GM12891 (cell line): ENCODE measurements at regions not wholly inside any gene's neighbourhood (a gene's known extent, or its start where the extent isn't known, plus 50 kb on each side); places are given as distances from the start of the nearest gene placed in this dataset.

Experiments used
- DNase-seq: peaks from one replicate; pipeline ENCODE4 v3.0.0; 2011; ENCODE audit warnings: low spot score; ENCODE audit not compliant: insufficient read length
- FAIRE-seq: peaks from 2 replicates; lab custom pipeline; 2011; peaks lifted over from hg19 to GRCh38; lab: Jason Lieb, UNC
- PAX5 ChIP-seq: IDR thresholded peaks from 2 replicates; pipeline ENCODE4 v1.6.1; 2011; ENCODE audit warnings: low read length, moderate library complexity, mild to moderate bottlenecking; ENCODE audit not compliant: insufficient read depth, severe bottlenecking
- POLR2A ChIP-seq: IDR thresholded peaks from 2 replicates; pipeline ENCODE4 v1.6.1; 2011; ENCODE audit warnings: low read depth, low read length, control low read depth
- POLR2AphosphoS5 ChIP-seq: IDR thresholded peaks from 2 replicates; pipeline ENCODE4 v1.6.1; 2011; ENCODE audit warnings: low read depth, low read length, control low read depth
- POU2F2 ChIP-seq: IDR thresholded peaks from 2 replicates; pipeline ENCODE4 v1.6.1; 2011; ENCODE audit warnings: low read depth, mild to moderate bottlenecking, control low read depth, low read length, moderate library complexity
- SPI1 ChIP-seq: IDR thresholded peaks from 2 replicates; pipeline ENCODE4 v1.6.1; 2011; ENCODE audit warnings: low read depth, low read length, control low read depth
- TAF1 ChIP-seq: IDR thresholded peaks from 2 replicates; pipeline ENCODE4 v1.6.1; 2011; ENCODE audit warnings: low read depth, low read length, control low read depth

- TF ChIP-seq POLR2A (no peak), POLR2AphosphoS5 (no peak), SPI1 (no peak), PAX5 (no peak), POU2F2 (no peak), TAF1 (no peak)
- FAIRE-seq, result no peak
Measured at GRCh38 chr12:92528097-92528496, 174.7 kb upstream of the PLEKHG7 start.

GRCh38 chr12:92524489-92524888 lies 178.3 kb upstream of the PLEKHG7 start:
- DNase-seq (no peak), FAIRE-seq (peak; percentile 74)
- TF ChIP-seq POLR2AphosphoS5, result no peak
- TF ChIP-seq PAX5, result no peak

More at GRCh38 chr12:92528097-92528496, 174.7 kb upstream of the PLEKHG7 start:
- no peak for DNase-seq

- DNase-seq, result no peak
- TF ChIP-seq POU2F2 (no peak), POLR2A (no peak), POLR2AphosphoS5 (no peak), PAX5 (no peak), TAF1 (no peak), SPI1 (no peak)
- no peak for FAIRE-seq
Measured at GRCh38 chr12:92520511-92520910, 182.3 kb upstream of the PLEKHG7 start.

GRCh38 chr12:92519284-92519683 lies 183.5 kb upstream of the PLEKHG7 start:
- FAIRE-seq (no peak), DNase-seq (no peak)
- TF ChIP-seq PAX5 (no peak), TAF1 (no peak), SPI1 (no peak), POLR2AphosphoS5 (no peak), POU2F2 (no peak)

- TF ChIP-seq POU2F2 (no peak), TAF1 (no peak), SPI1 (no peak), POLR2AphosphoS5 (no peak), PAX5 (no peak), POLR2A (no peak)
- FAIRE-seq, result no peak
- DNase-seq, result no peak
Measured at GRCh38 chr12:92518071-92518470, 184.7 kb upstream of the PLEKHG7 start.

- FAIRE-seq (peak; percentile 9), DNase-seq (no peak)
Measured at GRCh38 chr12:92516277-92516600, 186.6 kb upstream of the PLEKHG7 start.

GRCh38 chr12:92513231-92513730 lies 189.5 kb upstream of the PLEKHG7 start:
- DNase-seq (no peak), FAIRE-seq (no peak)

More at GRCh38 chr12:92516277-92516600, 186.6 kb upstream of the PLEKHG7 start:
- no peak for TF ChIP-seq TAF1

GRCh38 chr12:92511786-92512185 lies 191.0 kb upstream of the PLEKHG7 start:
- FAIRE-seq (no peak), DNase-seq (no peak)
- TF ChIP-seq PAX5 (no peak), SPI1 (no peak), POLR2A (no peak)

More at GRCh38 chr12:92513231-92513730, 189.5 kb upstream of the PLEKHG7 start:
- TF ChIP-seq PAX5 (no peak), SPI1 (no peak), POU2F2 (no peak), POLR2AphosphoS5 (no peak), TAF1 (no peak), POLR2A (no peak)

- TF ChIP-seq TAF1 (no peak), PAX5 (no peak), POLR2A (no peak), POLR2AphosphoS5 (no peak), POU2F2 (no peak), SPI1 (no peak)
- DNase-seq (no peak), FAIRE-seq (no peak)
Measured at GRCh38 chr12:92509156-92509738, 193.5 kb upstream of the PLEKHG7 start.

GRCh38 chr12:92506891-92507290 lies 195.9 kb upstream of the PLEKHG7 start:
- TF ChIP-seq PAX5, result no peak
- no peak for TF ChIP-seq POU2F2
- TF ChIP-seq POLR2A, result no peak
- DNase-seq (no peak), FAIRE-seq (no peak)

GRCh38 chr12:92506460-92506859 lies 196.3 kb upstream of the PLEKHG7 start:
- no peak for FAIRE-seq
- TF ChIP-seq POLR2A (no peak), SPI1 (no peak), POU2F2 (no peak), TAF1 (no peak)

More at GRCh38 chr12:92506460-92506859, 196.3 kb upstream of the PLEKHG7 start:
- DNase-seq, result no peak
